Endothelial cell of umbilical vein (primary cell): ENCODE measurements at regions not wholly inside any gene's neighbourhood (a gene's known extent, or its start where the extent isn't known, plus 50 kb on each side); places are given as distances from the start of the nearest gene placed in this dataset.

ENCODE experiments used
- BruUV-seq: library from RNA; stranded (reverse); fragments of 400-500 nt; replicated peaks from 2 replicates; lab custom pipeline; 2021; lab: Mats Ljungman, UMichigan
- CTCF ChIA-PET: fragments of 300-600, 350-600 bp; sonication (Branson Sonifier 250); formaldehyde crosslinking; loops from one replicate; lab custom pipeline; 2021; ENCODE audit warnings: antibody characterized with exemption, inconsistent platforms; lab: Charles Lee
- POLR2A ChIA-PET: fragments of 300-600, 350-600 bp; sonication (Branson Sonifier 250); formaldehyde crosslinking; loops from one replicate; lab custom pipeline; 2021; ENCODE audit warnings: antibody characterized with exemption, inconsistent platforms; lab: Charles Lee
- DNase-seq: peaks from one replicate; pipeline ENCODE4 v3.0.0-alpha.2; 2011; ENCODE audit warnings: low read depth, low spot score
- FAIRE-seq: peaks from 2 replicates; lab custom pipeline; 2011; peaks lifted over from hg19 to GRCh38; lab: Jason Lieb, UNC
- H2AFZ ChIP-seq: 2 replicates; pipeline ENCODE4 v1.6.0; 2012; ENCODE audit warnings: low read depth, low read length, control low read depth, inconsistent platforms
- H3K27ac ChIP-seq: 2 replicates; pipeline ENCODE4 v1.5.1; 2011; ENCODE audit warnings: low read depth, mild to moderate bottlenecking, control low read depth, low read length, moderate library complexity; ENCODE audit not compliant: insufficient read depth
- H3K27me3 ChIP-seq, 2 experiments: 2 replicates each; pipeline versions ENCODE4 v1.6.0 to v1.6.1; 2011; ENCODE audit warnings: low read length in 2 of 2, mixed read lengths in 1 of 2; ENCODE audit not compliant: control insufficient read depth in 2 of 2, insufficient read depth in 2 of 2
- H3K36me3 ChIP-seq, 2 experiments: 2 replicates in 1 of 2; 3 replicates in 1 of 2; pipeline ENCODE4 v1.5.1; 2011; ENCODE audit warnings: low read length in 2 of 2, mild to moderate bottlenecking in 1 of 2, moderate library complexity in 1 of 2; ENCODE audit not compliant: control insufficient read depth in 2 of 2, insufficient read depth in 2 of 2; ENCODE audit errors: extremely low read depth in 1 of 2
- H3K4me1 ChIP-seq: 3 replicates; pipeline ENCODE4 v1.5.1; 2011; ENCODE audit warnings: mild to moderate bottlenecking, low read length; ENCODE audit not compliant: control insufficient read depth, insufficient read depth; ENCODE audit errors: extremely low read depth
- H3K4me2 ChIP-seq: 2 replicates; pipeline ENCODE4 v1.6.1; 2011; ENCODE audit warnings: low read length, control low read depth, mixed read lengths; ENCODE audit not compliant: insufficient read depth
- H3K4me3 ChIP-seq, 3 experiments: fragments of 200-600 bp in 1 of 3; sonication (generic), shearing (Covaris generic) in 1 of 3; replicated peaks in 1 of 3; 2 replicates each; pipeline ENCODE4 v1.5.1; 2011 to 2016; ENCODE audit warnings: control low read depth in 3 of 3, low read length in 3 of 3, mild to moderate bottlenecking in 2 of 3, inconsistent platforms in 1 of 3, low read depth in 1 of 3, moderate library complexity in 1 of 3; ENCODE audit not compliant: insufficient read depth in 1 of 3
- H3K79me2 ChIP-seq: 2 replicates; pipeline ENCODE4 v1.6.0; 2012; ENCODE audit warnings: low read length, inconsistent platforms; ENCODE audit not compliant: control insufficient read depth, insufficient read depth
- H3K9ac ChIP-seq: replicated peaks from 2 replicates; pipeline ENCODE3; 2011; ENCODE audit warnings: low read length, control low read depth; ENCODE audit not compliant: insufficient read depth; ENCODE audit errors: extremely low read depth
- H3K9me1 ChIP-seq: replicated peaks from 3 replicates; pipeline ENCODE4 v1.6.0; 2011; ENCODE audit warnings: mild to moderate bottlenecking, low read length; ENCODE audit not compliant: control insufficient read depth, insufficient read depth; ENCODE audit errors: extremely low read depth
- H3K9me3 ChIP-seq: replicated peaks from 2 replicates; pipeline ENCODE4 v1.5.1; 2012; ENCODE audit warnings: low read length, inconsistent platforms; ENCODE audit not compliant: control insufficient read depth, insufficient read depth
- H4K20me1 ChIP-seq: replicated peaks from 2 replicates; pipeline ENCODE3; 2011; ENCODE audit warnings: mild to moderate bottlenecking, low read length; ENCODE audit not compliant: control insufficient read depth, insufficient read depth; ENCODE audit errors: extremely low read depth
- CTCF ChIP-seq, 2 donors: IDR thresholded peaks; 1 replicate in 1 of 2; 2 replicates in 1 of 2; pipeline ENCODE4 v1.5.1; 2011; ENCODE audit warnings: low read length in 2 of 2, mild to moderate bottlenecking in 2 of 2, moderate library complexity in 2 of 2, control low read depth in 1 of 2, inconsistent platforms in 1 of 2, low read depth in 1 of 2; ENCODE audit not compliant: insufficient read depth in 1 of 2; ENCODE audit errors: extremely low read depth in 1 of 2
- EZH2 ChIP-seq: IDR thresholded peaks from 2 replicates; pipeline ENCODE4 v1.6.1; 2012; ENCODE audit warnings: borderline replicate concordance, low read depth, mild to moderate bottlenecking, moderate library complexity, low read length, inconsistent platforms; ENCODE audit not compliant: severe bottlenecking
- FOS ChIP-seq: IDR thresholded peaks from 2 replicates; pipeline ENCODE4 v1.6.1; 2011; ENCODE audit warnings: mild to moderate bottlenecking, low read length, moderate library complexity, borderline replicate concordance; ENCODE audit not compliant: insufficient read depth
- GATA2 ChIP-seq: IDR thresholded peaks from 2 replicates; pipeline ENCODE4 v1.7.0; 2011; ENCODE audit warnings: low read depth, mild to moderate bottlenecking, moderate library complexity, mixed read lengths, low read length; ENCODE audit not compliant: insufficient read length, insufficient read depth
- JUN ChIP-seq: IDR thresholded peaks from 2 replicates; pipeline ENCODE4 v1.6.1; 2011; ENCODE audit warnings: borderline replicate concordance, low read depth; ENCODE audit not compliant: insufficient read length, insufficient read depth
- MAX ChIP-seq: IDR thresholded peaks from 2 replicates; pipeline ENCODE4 v1.6.1; 2011; ENCODE audit not compliant: insufficient read depth, insufficient read length
- MYC ChIP-seq: IDR thresholded peaks from one replicate; pipeline ENCODE4 v1.6.1; 2011; ENCODE audit warnings: mild to moderate bottlenecking, low read depth, low read length
- POLR2A ChIP-seq: IDR thresholded peaks from 2 replicates; pipeline ENCODE4 v1.6.1; 2012; ENCODE audit warnings: low read depth, mild to moderate bottlenecking, control low read depth, low read length
- POLR2AphosphoS5 ChIP-seq: IDR thresholded peaks from 2 replicates; pipeline ENCODE4 v1.6.1; 2012; ENCODE audit warnings: low read depth, mild to moderate bottlenecking, control low read depth, low read length, moderate library complexity; ENCODE audit not compliant: insufficient read depth
- dilution Hi-C: fragments of 300-500 bp; cut with MboI; formaldehyde crosslinking; loops from one replicate; pipeline ENCODE4 v1.15.0; 2019; ENCODE audit warnings: low sequenced_read_pairs; ENCODE audit not compliant: extremely low pct_ligation_motif_present
- intact Hi-C: fragments of 100-400 bp; cut with micrococcal nuclease; formaldehyde crosslinking; loops from one replicate; pipeline ENCODE4 v1.10.0; 2022

DNA sequence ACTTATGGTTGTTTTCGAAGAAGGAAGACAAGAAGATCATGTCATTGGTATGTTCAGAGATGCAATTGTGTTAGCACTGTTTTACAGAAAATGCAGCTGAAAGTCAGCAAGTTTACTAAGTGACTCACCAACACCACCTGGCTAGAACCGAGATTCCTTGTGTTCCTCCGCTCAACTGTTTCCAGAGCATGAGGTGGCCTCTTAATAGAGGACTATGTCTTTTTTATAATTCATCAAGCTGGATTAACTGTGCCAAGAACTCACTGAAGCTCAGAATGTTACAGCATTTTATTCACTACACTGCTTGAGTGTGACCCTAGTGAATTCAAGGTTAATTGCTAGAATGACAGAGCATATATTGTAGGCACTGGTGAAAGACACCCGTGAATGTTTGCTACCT, 1573.5 kb upstream of the TENM3 start:
- Histone ChIP-seq H3K27ac (no peak overlapping the region), H3K4me3 (no peak overlapping the region), H2AFZ (no peak overlapping the region), H3K9ac (no peak overlapping the region), H3K9me3 (peaks cover 3% of the 10 kb centered on the region), H3K27me3 (no peaks in the 10 kb centered on the region), H3K4me2 (no peak overlapping the region), H3K4me1 (no peaks in the 10 kb centered on the region), H3K9me1 (no peaks in the 10 kb centered on the region), H3K36me3 (no peaks in the 10 kb centered on the region), H3K79me2 (no peaks in the 10 kb centered on the region), H4K20me1 (no peaks in the 10 kb centered on the region)
- DNase-seq (no peak), FAIRE-seq (no peak)
- POLR2A ChIA-PET, result no interaction called here
- BruUV-seq, result no TSS peak
- intact Hi-C loops, result no loop called here
- TF ChIP-seq CTCF (IDR thresholded peaks at IDR 0.05; ENCODE audit: extremely low read depth in 1 of 2, insufficient read depth in 1 of 2, low read depth in 1 of 2, low read length in 2 of 2), result no peak
- TF ChIP-seq POLR2AphosphoS5, result no peak
- no peak for TF ChIP-seq MAX
- no peak for TF ChIP-seq FOS
- no peak for TF ChIP-seq POLR2A
- no peak for TF ChIP-seq GATA2
- no peak for TF ChIP-seq JUN
- TF ChIP-seq MYC, result no peak
- TF ChIP-seq EZH2, result no peak
- CTCF ChIA-PET, result no interaction called here
- dilution Hi-C loops, result no loop called here
